Neural cell (in vitro differentiated cells): ENCODE measurements at regions not wholly inside any gene's neighbourhood (a gene's known extent, or its start where the extent isn't known, plus 50 kb on each side); places are given as distances from the start of the nearest gene placed in this dataset.

Experiments
- CTCF ChIP-seq: fragments of 450-650 bp; IDR thresholded peaks from 2 replicates; pipeline ENCODE4 v1.5.1; 2014; ENCODE audit warnings: antibody characterized with exemption, mild to moderate bottlenecking, moderate library complexity; ENCODE audit not compliant: poor library complexity, severe bottlenecking
- EP300 ChIP-seq: fragments of 450-650 bp; conservative IDR thresholded peaks from 2 replicates; pipeline ENCODE4 v1.6.1; 2014; ENCODE audit warnings: antibody characterized with exemption, mild to moderate bottlenecking, moderate library complexity; ENCODE audit not compliant: poor library complexity, severe bottlenecking
- MXI1 ChIP-seq: fragments of 450-650 bp; conservative IDR thresholded peaks from 2 replicates; pipeline ENCODE4 v1.6.1; 2014; ENCODE audit warnings: antibody characterized with exemption, mild to moderate bottlenecking; ENCODE audit not compliant: poor library complexity, severe bottlenecking
- POLR2AphosphoS5 ChIP-seq: IDR thresholded peaks from 2 replicates; pipeline ENCODE4 v1.6.1; 2012
- RAD21 ChIP-seq: fragments of 450-650 bp; conservative IDR thresholded peaks from 2 replicates; pipeline ENCODE4 v1.6.1; 2014; ENCODE audit warnings: antibody characterized with exemption, mild to moderate bottlenecking, moderate library complexity
- SMC3 ChIP-seq: fragments of 450-650 bp; conservative IDR thresholded peaks from 2 replicates; pipeline ENCODE4 v1.6.1; 2014; ENCODE audit warnings: antibody characterized with exemption, mild to moderate bottlenecking, moderate library complexity; ENCODE audit not compliant: poor library complexity

DNA sequence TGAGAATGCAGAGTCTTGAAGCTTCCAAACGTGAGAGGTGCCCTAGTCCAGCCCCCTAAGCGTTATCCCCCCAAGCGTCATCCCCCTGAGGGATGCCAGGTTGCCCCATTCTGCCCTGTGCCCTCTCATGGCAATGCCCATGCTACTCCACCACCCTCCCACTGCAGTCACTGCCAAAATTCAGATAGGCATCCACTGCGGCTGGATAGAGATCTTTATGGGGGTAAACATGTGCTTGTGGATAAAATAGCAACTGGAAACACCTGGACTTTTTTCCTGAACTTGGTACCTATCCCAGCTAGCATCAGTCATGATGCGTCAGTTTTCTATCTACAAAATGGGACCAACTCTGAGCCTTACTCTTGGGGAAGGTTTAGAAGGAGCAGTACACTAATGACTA lies 92.7 kb upstream of the HOXC13 start:
- TF ChIP-seq CTCF (no peak), POLR2AphosphoS5 (no peak), RAD21 (no peak), EP300 (no peak), MXI1 (no peak), SMC3 (no peak)
